ENCODE measurements at regions not wholly inside any gene's neighbourhood (a gene's known extent, or its start where the extent isn't known, plus 50 kb on each side); places are given as distances from the start of the nearest gene placed in this dataset.

- DNase-seq (ENCODE audit: unreplicated experiment), result no peak
- no peaks in the 10 kb centered on the region for H3K36me3 Mint-ChIP-seq (ENCODE audit: insufficient read depth, unreplicated experiment)
- POLR2A ChIA-PET, result interaction anchor here (0.6 kb wide), 1 partner anchor 1048 kb away, joined by 3 read pairs; no protein-coding TSS in a partner anchor
- H3K9me3 Mint-ChIP-seq (ENCODE audit: unreplicated experiment), result no peaks in the 10 kb centered on the region
- intact Hi-C loops (cut with micrococcal nuclease), result no loop called here
- no peak overlapping the region for H3K27ac Mint-ChIP-seq (ENCODE audit: low read depth, unreplicated experiment)
- H3K27me3 Mint-ChIP-seq (ENCODE audit: insufficient read depth, unreplicated experiment), result peaks cover 6% of the 10 kb centered on the region
- H3K4me3 Mint-ChIP-seq (ENCODE audit: unreplicated experiment), result no peak overlapping the region
- CTCF ChIA-PET, result interaction anchor here (0.6 kb wide), 1 partner anchor 10 kb away, joined by 5 read pairs; no protein-coding TSS in a partner anchor
- BruUV-seq (replicated peaks), result no TSS peak
- no peaks in the 10 kb centered on the region for H3K4me1 Mint-ChIP-seq (ENCODE audit: insufficient read depth, unreplicated experiment)
- TF ChIP-seq CTCF (IDR thresholded peaks at IDR 0.05; ENCODE audit: unreplicated experiment), result no peak
These were observed 196.6 kb upstream of the RAD23B start for GRCh38 chr9:107086460-107086859.

- H3K27me3 Mint-ChIP-seq (ENCODE audit: insufficient read depth, unreplicated experiment), result no peaks in the 10 kb centered on the region
These were observed 195.9 kb upstream of the RAD23B start for GRCh38 chr9:107087222-107087621.

DNA sequence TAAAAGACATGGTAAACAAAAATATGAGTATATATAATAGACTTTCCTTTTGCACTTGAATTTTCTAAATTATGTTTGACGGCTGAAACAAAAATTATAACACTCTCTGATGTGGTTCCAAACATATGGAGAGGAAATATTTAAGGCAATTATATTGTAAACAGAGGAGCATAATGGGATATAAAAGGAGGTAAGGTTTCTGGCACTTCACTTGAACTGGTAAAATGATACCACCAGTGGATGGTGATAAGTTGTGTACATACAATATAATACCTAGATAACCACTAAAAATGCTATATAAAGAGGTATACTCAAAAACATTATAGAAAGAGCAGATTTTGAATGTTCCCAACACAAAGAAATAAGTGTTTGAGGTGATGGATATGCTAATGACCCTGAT, 192.9 kb upstream of the RAD23B start:
- Mint-ChIP-seq H3K4me3 (ENCODE audit: unreplicated experiment) (no peak overlapping the region), H3K27ac (ENCODE audit: low read depth, unreplicated experiment) (no peak overlapping the region), H3K27me3 (ENCODE audit: insufficient read depth, unreplicated experiment) (no peaks in the 10 kb centered on the region), H3K9me3 (ENCODE audit: unreplicated experiment) (no peaks in the 10 kb centered on the region), H3K36me3 (ENCODE audit: insufficient read depth, unreplicated experiment) (no peaks in the 10 kb centered on the region), H3K4me1 (ENCODE audit: insufficient read depth, unreplicated experiment) (no peaks in the 10 kb centered on the region)
- ChIA-PET CTCF (no interaction called here), POLR2A (no interaction called here)
- TF ChIP-seq CTCF (IDR thresholded peaks at IDR 0.05; ENCODE audit: unreplicated experiment), result no peak
- DNase-seq (ENCODE audit: unreplicated experiment), result no peak
- BruUV-seq (replicated peaks), result no TSS peak
- intact Hi-C loops (cut with micrococcal nuclease), result no loop called here

More at GRCh38 chr9:107087222-107087621, 195.9 kb upstream of the RAD23B start:
- Mint-ChIP-seq H3K9me3 (ENCODE audit: unreplicated experiment) (no peaks in the 10 kb centered on the region), H3K4me1 (ENCODE audit: insufficient read depth, unreplicated experiment) (no peaks in the 10 kb centered on the region), H3K36me3 (ENCODE audit: insufficient read depth, unreplicated experiment) (no peaks in the 10 kb centered on the region), H3K4me3 (ENCODE audit: unreplicated experiment) (no peak overlapping the region), H3K27ac (ENCODE audit: low read depth, unreplicated experiment) (no peak overlapping the region)
- no peak for DNase-seq (ENCODE audit: unreplicated experiment)
- intact Hi-C loops (cut with micrococcal nuclease), result no loop called here
- CTCF ChIA-PET, result no interaction called here
- no peak for TF ChIP-seq CTCF (IDR thresholded peaks at IDR 0.05; ENCODE audit: unreplicated experiment)
- POLR2A ChIA-PET, result interaction anchor here (0.6 kb wide), 1 partner anchor 1049 kb away, joined by 3 read pairs; no protein-coding TSS in a partner anchor
- no TSS peak for BruUV-seq (replicated peaks)

DNA sequence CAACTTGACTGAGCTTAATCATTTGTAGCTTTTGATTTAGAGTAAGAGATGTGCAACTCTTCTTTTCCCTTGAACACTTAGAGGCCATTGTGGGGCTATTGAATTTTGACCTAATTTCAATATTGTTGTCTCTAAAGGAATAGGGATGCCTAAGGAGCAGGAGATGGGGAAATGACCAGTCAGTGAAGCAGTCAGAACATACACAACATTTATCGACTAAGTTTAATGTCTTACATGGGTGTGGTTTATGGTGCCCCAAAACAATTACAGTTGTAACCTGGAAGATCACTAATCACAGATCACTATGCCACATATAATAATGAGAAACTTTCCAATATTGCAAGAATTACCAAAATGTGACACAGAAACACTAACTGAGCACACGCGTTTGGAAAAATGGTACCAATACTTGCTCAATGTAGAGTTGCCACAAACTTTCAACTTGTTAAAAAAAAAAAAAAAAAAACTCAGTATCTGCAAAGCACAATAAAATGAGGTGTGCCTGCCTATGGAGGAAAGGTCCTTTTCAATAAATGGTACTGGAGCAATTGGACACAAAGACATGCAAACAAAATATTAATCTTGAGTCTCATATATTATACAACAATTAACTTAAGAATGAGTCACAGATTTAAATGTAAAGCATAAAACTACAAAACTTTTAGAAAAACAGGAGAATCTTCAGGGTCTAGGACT, 189.6 kb upstream of the RAD23B start:
- ChIA-PET POLR2A (no interaction called here), CTCF (no interaction called here)
- Mint-ChIP-seq H3K36me3 (ENCODE audit: insufficient read depth, unreplicated experiment) (no peaks in the 10 kb centered on the region), H3K27me3 (ENCODE audit: insufficient read depth, unreplicated experiment) (no peaks in the 10 kb centered on the region), H3K4me3 (ENCODE audit: unreplicated experiment) (no peak overlapping the region), H3K9me3 (ENCODE audit: unreplicated experiment) (no peaks in the 10 kb centered on the region), H3K4me1 (ENCODE audit: insufficient read depth, unreplicated experiment) (no peaks in the 10 kb centered on the region), H3K27ac (ENCODE audit: low read depth, unreplicated experiment) (no peak overlapping the region)
- no TSS peak for BruUV-seq (replicated peaks)
- intact Hi-C loops (cut with micrococcal nuclease), result no loop called here
- TF ChIP-seq CTCF (IDR thresholded peaks at IDR 0.05; ENCODE audit: unreplicated experiment), result no peak
- no peak for DNase-seq (ENCODE audit: unreplicated experiment)
